Neural progenitor cell (in vitro differentiated cells): ENCODE measurements at regions not wholly inside any gene's neighbourhood (a gene's known extent, or its start where the extent isn't known, plus 50 kb on each side); places are given as distances from the start of the nearest gene placed in this dataset.

Experiments
- EZH2 ChIP-seq: fragments of 200-600 bp; sonication (generic); IDR thresholded peaks from 2 replicates; pipeline ENCODE4 v1.6.1; 2017; ENCODE audit warnings: antibody characterized with exemption, mild to moderate bottlenecking, moderate library complexity
- EZH2phosphoT487 ChIP-seq: fragments of 200-600 bp; sonication (generic); IDR thresholded peaks from 2 replicates; pipeline ENCODE4 v1.6.1; 2017; ENCODE audit warnings: antibody characterized with exemption
- TF ChIP-seq, protein P1 (sequence below): fragments of 200-600 bp; sonication (generic); IDR thresholded peaks from 2 replicates; pipeline ENCODE4 v1.5.1; 2017; ENCODE audit warnings: antibody characterized with exemption, mild to moderate bottlenecking

DNA sequence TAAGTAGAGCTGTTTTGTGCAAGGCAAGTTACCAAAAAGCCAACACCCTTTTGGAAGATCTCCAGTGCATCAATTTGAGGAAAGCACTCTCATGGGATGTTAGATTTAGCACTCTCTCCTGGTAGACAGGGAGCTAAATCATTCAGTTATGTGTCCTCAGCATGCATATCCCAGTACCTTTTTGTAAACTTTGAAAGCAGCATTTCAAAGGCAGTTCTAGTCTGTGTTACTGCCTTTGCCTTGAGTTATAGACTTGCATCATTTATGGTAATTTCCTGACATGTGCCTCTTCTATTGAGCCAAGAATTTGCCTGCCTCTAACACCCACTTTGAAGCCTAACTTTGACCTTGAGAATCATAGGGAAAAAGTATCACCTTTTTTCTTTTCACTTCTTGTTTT lies 120.6 kb downstream of the KIF4B start:
- TF ChIP-seq, protein P1, sequence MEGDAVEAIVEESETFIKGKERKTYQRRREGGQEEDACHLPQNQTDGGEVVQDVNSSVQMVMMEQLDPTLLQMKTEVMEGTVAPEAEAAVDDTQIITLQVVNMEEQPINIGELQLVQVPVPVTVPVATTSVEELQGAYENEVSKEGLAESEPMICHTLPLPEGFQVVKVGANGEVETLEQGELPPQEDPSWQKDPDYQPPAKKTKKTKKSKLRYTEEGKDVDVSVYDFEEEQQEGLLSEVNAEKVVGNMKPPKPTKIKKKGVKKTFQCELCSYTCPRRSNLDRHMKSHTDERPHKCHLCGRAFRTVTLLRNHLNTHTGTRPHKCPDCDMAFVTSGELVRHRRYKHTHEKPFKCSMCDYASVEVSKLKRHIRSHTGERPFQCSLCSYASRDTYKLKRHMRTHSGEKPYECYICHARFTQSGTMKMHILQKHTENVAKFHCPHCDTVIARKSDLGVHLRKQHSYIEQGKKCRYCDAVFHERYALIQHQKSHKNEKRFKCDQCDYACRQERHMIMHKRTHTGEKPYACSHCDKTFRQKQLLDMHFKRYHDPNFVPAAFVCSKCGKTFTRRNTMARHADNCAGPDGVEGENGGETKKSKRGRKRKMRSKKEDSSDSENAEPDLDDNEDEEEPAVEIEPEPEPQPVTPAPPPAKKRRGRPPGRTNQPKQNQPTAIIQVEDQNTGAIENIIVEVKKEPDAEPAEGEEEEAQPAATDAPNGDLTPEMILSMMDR: no peak
- TF ChIP-seq EZH2 (no peak), EZH2phosphoT487 (no peak)
